GM04504 (cell line): ENCODE measurements at regions not wholly inside any gene's neighbourhood (a gene's known extent, or its start where the extent isn't known, plus 50 kb on each side); places are given as distances from the start of the nearest gene placed in this dataset.
"Not testable (repeated sequence)": the region's sequence is repeated elsewhere in the genome, so short reads cannot be mapped to it uniquely, and the experiment has no call there.

Source experiments
- DNase-seq: peaks from one replicate; pipeline ENCODE4 v3.0.0-alpha.2; 2012; ENCODE audit warnings: low read depth

DNA sequence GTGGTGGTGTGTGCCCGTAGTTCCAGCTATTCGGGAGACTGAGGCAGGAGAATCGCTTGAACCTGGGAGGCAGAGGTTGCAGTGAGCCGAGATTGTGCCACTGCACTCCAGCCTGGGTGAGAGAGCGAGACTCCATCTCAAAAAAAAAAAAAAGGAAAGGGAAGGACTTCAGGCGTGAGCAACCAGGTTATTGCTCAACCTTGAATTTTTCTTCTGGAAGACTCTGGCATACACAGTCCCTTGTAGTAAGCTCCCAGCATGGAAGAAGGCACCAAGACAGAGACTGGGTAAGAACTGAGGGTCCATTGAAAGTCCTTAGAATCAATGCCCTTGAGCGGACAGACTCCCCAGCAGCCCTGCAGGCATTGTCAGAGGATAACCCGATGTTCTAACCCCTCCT, 75.0 kb downstream of the C9orf50 start:
- not testable (repeated sequence) for DNase-seq

DNA sequence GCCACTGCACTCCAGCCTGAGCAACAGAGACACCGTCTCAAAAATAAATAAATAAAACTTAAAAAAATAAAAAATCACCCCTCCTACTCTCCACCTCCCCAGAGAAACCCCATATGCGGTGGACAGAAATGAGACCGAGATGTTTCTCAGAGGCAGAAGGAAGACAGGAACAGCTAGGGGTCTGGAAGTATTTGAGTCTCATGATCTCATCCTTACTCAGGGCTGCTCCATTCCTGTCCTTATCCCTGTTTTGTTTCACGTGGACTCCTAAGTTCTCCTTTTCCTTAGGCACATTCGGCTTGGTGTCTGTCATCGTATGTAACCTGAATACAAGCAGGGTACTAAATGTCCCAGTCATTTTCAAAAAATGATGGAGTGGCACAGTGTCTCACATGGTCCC, 76.1 kb downstream of the C9orf50 start:
- DNase-seq = no peak

DNA sequence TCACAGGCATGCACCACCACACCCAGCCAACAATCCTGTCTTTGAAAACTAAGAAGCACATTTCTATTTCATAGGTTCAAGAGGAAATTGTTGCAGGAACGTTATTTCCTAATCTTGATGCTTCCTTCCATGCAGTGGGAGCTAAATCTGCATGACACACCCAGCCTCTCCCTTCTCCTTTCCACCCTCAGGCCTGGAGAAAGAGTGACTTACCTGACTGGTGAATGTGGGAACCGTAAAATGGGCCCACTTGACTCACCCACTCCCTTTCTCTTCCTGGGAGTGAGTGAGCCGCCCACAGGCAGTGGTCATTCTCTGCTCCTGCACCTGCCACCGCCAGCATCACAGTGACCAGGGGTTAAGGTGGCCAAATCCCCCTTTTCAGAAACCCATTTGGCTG, 78.2 kb downstream of the C9orf50 start:
- no peak for DNase-seq

DNA sequence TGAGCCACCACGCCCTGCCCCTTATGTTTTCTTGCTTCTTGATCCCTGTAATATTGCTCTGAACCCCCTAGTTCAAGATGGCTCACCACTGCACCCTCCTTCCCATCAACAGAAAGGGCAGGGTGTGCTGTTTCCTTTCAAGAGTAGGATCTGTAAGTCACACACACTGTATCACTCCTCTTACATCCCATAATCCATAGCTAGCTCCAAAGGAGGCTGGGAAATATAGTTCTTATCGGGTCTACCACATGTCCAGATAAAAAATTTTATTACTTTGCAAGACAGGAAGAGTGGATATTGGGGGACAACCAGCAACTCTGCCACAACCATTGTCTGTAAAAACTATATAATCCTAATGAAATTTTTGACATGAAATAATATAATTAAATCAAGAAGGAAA, 79.6 kb downstream of the C9orf50 start:
- DNase-seq = no peak

DNA sequence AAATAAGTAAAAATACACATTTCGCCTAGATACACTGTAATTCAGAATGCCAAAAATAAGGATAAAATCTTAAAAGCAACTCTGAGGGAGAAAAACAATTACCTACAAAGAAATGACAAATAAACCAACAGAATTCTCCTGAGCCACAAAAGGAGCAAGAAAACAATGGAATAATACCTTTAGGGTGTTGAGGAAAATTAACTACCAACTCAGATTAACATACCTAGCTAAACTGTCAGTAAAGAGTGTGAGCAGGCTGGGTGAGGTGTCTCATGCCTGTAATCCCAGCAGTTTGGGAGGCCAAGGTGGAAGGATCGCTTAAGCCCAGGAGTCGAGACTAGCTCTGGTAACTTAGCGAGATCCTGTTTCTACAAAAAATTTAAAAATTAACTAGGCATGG, 81.5 kb downstream of the C9orf50 start:
- no peak for DNase-seq

DNA sequence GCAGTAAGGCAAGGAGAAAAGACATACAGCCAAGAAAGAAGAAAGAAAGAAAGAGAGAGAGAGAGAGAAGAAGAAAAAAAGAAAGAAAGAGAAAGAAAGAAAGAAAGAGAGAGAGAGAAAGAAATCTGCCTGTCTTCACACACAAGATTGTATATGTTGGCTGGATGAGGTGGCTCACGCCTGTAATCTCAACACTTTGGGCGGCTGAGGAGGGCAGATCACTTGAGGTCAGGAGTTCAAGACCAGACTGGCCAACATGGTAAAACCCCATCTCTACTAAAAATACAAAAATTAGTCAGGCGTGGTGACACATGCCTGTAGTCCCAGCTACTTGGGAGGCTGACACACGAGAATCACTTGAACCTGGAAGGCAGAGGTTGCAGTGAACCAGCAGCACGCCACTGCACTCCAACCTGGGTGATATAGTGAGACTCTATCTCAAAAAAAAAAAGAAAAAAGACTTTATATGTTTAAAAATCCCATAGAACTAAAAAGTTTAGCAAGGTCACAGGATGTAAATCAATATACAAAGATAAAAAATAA, 89.0 kb downstream of the C9orf50 start:
- not testable (repeated sequence) for DNase-seq

DNA sequence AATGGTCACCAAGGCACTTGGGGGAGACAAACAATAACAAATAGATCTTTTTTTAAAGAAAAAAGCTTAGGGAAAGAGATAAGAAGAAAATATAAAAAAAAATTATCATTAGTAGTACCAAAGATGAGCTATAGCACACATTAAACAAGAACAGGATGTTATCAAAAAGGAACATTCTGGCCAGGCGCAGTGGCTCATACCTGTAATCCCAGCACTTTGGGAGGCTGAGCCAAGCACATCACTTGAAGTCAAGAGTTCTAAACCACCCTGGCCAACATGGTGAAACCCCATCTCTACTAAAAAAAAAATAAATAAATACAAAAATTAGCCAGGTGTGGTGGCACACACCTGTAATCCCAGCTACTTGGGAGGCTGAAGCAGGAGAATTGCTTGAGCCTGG, 92.9 kb downstream of the C9orf50 start:
- DNase-seq = not testable (repeated sequence)

DNA sequence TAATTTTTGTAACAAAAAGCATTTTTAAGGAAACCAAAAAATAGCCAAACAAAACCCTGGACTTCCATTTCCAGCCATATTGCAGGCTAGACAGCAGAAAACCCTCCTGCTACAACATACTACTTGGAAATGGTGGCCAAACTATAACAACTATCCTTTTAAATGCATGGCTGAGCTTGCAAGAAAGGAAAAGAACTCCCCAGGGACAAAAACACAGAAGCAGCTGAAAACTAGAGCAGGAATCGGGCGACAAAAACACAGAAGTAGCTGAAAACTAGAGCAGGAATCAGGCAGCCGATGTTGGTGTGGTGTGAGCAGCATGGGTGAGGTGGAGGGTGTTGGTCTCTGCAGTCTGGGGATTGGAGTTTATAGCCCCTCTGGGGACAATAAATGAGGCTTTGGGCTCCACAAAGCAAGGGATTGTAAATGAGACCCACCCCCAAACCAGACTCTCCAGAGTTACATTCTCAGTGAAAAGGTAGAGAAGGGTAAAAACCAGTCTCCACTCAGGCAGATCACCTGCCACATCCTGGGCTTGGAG, 95.2 kb downstream of the C9orf50 start:
- DNase-seq = no peak

DNA sequence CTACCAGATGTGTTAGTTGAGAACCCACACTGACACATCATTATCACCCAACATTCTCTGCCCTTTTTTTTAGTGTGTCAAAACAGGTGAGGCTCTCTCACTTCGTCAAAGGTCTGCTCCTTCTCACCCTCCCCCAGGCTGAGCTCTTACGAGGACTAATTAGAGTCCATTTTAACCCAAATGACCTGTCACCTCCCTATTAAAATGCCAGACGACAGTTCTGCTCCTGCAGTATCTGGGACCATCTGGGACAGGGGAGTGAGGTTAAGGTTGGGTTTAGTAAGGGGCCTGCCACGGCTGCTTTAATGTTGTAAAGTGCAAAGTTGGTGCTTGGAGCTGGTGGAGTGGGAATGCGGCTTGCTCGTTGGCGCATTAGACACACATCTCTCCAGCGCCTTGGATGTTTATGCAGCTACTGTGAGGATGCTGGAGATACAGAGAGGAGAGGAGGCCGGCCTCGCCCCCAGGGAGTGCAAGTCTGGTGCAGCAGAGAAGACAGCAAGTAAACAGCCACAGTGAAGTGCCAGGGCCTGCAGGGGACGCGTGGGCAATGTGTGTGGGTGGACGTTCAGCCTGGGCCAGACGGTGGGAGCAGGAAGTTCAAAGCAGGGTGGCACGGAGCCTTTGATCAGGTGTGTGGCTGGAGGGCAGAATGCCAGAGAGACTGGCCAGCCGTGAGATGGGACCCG, 96.2 kb downstream of the C9orf50 start:
- DNase-seq = no peak

DNA sequence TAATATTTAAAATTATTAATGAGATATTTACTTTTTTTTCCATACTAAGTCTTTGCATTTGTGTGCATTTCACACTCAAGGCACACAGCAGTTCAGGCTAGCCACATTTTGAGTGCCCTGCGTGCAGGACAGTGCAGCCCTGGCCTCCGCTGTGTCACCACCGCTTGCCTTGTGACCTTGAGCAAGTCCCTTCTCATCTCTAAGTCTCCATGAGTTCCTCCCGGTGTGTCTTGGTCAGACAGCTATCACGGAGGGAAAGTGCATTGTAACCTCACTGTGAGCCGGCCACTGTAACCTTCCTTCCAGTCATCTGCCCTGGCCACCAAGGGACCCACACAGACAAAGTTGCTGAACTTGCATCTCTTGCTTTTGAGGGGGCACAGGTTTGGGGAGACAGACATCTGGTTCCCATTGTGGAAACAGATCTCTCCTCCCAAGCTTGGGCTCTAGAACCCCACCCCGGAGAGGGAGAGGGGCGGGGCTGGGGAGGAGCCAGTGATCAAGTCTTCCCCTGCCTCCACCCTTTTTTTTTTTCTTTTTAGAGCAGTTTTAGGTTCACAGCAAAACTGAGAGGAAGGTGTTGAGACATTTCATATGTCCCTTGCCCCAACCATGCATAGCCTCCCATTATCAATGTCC, 96.8 kb downstream of the C9orf50 start:
- no peak for DNase-seq

DNA sequence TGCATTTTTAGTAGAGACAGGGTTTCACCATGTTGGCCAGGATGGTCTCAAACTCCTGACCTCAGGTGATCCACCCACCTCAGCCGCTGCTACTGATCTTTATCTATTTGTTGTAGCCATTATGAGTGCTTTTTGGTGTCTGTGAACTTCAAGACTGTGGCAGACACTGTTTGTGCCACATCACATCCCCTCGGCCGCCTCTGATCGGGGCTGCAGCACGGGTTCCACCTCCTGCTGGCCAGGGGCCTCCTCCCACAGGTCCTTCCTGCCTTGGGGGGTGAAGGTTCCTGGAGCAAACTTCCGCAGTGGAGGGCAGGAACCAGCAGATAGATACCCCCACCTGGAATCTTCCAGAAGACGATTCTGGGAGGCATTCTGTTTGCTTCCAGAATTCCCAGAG, 98.5 kb downstream of the C9orf50 start:
- no peak for DNase-seq

DNA sequence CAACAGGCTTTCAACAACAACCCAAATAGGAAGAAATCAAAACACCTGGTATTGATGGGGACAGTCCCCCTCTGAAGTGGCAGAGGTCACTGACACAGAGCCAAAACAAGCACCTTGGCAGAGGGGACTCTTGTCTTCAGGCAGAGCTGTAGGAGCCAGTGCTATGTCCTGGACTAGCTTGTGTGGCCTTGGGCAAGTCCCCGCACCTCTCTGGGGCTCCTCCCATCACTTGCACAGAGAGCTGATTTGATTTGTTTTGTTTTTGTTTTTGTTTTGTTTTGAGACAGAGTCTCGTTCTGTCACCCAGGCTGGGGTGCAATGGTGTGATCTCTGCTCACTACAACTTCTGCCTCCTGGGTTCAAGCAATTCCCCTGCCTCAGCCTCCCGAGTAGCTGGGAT, 100.8 kb downstream of the C9orf50 start:
- DNase-seq = no peak

DNA sequence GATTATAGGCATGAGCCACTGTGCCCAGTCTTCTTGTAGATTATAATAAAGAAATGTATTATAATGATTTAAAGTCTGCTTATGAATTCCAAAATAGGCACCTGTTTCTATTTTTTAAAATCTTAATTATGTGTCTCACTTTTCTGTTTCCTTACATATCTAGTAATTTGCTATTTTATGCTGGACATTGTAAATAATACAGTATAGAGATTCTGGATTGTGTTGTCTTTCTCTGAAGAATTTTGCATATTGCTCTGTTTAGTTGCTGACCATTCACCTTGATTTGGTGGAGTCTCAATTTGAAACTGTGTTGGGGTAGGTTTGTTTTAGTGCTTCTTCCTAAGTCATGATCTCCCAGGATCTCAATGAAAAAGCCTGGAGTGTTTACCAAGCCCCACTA, 102.8 kb downstream of the C9orf50 start:
- DNase-seq = no peak

DNA sequence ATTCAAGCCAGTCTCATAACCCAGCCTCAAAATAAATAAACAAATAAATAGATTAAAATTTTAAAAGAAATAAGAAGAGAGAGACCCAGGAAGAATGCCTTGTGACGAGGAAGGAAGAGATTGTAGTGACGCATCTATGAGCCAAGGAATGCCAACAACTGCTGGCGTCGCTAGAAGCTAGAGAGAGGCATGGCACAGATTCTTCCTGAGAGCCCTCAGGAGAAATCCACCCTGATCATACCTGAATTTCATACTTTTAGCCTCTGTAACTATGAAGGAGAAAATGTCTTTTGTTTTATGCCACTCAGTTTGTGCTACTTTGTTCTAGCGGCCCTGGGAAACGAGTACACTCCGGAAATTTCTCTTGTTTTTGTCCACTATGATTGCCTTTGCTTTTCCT, 103.9 kb downstream of the C9orf50 start:
- DNase-seq = no peak

DNA sequence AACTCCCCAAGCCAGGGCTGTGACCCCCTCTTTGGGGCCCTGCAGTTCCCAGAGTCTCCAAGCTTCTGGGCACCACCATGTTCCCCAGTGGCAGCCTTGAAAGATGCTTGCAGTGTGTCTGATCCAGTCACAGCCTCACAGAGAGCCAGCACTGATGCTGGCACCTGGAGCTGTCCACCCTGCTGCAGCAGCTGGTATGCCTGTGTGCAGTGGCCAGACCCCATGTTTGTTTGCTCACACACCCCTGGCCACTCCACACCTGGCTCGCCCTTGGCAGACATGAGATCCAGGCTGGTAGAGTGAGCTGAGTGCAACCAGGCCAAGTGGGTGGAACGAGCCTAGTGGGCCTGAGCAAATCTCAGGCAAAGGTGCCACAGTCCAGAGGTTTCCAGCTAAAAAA, 106.0 kb downstream of the C9orf50 start:
- no peak for DNase-seq

DNA sequence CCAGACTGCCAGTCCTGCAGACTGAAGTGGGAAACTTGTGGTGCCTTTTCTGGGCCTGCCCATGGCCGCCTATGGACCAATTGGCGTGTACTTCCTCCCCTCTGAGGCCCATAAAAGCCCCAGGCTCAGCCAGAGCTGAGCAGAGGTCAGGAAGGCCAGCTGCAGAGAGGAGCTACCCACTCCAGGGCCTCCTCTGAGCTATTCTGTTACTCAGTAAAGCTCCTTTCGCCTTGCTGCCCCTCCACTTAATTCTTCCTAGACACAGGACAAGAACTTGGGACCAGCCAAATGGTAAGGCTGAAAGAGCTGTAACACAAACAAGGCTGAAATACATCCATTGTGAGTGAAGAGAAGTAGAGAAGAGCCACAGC, 106.4 kb downstream of the C9orf50 start:
- no peak for DNase-seq

DNA sequence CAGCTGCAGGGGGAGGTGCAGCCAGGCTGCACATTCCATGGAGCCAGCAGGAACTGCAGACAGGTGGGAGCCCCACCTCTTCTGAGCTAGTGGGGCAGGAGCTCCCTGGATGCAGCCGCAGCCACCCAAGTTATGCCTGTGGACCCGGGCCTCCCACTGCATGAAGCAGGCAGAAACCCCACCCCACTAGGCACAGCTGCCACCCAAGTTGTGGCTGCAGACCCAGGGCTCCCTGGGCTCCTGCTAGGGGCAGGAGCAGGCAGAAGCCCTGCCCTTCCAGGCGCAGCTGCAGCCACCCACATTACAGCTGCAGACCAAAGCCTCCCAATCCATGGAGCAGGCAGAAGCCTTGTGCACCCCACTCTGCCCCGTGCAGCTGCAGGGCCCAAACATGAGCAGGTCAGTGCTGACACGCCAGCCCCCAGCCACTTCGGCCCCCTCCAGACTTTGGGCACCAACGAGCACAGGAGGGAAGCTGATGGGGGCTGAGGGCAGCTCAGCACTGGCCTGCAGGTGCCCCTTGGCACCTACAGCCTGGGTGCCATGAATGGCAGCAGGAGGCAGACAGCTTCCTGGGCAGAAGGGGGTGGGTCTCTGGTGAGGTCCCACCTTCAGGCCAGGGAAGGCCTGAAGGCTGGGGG, 106.9 kb downstream of the C9orf50 start:
- DNase-seq = no peak

DNA sequence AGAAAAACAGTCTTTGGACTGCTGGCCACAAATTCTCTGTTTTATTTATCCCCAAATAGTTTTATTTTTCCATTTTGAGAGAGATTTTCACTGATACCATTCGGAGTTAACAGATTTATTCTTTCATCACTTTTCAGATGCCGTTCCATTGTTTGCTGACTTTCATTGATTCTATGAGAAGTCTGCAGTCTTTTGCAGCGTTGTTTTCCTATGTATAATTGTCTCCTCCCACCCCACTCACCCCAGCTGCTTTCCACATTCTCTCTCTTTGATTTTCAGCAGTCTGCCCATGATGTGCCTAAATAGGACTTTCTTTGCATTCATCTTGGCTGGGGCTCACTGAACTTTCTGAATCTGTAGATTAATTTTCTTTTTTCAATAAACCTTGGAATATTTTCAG, 107.6 kb downstream of the C9orf50 start:
- DNase-seq = no peak

DNA sequence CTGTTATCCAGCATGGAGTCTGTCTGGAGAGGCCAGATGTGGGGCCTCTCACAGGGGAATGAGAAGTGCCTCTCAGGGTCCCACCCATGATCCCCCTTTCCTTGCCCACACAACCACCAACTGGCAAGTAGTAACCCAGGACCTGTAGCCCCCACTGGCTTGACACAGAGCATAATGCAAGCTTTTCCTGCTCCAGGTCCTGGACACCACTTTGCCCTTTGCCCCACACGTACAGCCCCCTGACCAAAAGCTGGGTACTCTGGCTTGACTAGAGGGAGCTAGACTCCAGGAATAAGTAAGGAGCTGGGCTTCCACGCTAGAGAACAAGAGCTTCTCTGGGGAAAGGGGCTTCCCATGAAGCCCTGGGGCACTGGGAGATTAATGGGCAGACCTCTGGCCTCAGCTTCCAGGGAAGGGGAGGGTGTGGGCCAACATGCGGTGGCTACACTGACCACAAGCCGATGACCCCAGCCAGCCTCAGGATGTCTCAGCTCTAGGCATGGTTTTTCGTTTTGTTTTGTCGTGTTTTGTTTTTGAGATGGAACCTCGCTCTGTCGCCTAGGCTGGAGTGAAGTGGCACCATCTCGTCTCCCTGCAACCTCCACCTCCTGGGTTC, 109.5 kb downstream of the C9orf50 start:
- DNase-seq = no peak

DNA sequence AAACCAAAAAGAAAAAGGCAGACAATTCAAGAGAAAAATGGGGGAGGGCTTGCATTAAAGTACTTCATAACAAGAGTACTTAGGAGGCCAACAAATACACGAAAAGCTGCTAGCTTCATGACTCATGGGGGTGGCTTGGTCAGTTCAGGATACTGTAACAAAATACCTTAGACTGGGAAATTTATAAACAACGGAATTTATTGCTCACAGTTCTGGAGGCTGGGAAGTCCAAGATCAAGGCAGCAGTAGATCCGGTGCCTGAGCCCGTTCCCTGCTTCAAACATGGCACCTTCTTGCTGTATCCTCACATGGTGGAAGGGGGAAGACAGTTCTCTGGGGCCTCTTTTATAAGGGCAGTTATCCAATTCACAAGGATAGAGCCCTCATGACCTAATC, 111.4 kb downstream of the C9orf50 start:
- DNase-seq = peak; percentile 45

DNA sequence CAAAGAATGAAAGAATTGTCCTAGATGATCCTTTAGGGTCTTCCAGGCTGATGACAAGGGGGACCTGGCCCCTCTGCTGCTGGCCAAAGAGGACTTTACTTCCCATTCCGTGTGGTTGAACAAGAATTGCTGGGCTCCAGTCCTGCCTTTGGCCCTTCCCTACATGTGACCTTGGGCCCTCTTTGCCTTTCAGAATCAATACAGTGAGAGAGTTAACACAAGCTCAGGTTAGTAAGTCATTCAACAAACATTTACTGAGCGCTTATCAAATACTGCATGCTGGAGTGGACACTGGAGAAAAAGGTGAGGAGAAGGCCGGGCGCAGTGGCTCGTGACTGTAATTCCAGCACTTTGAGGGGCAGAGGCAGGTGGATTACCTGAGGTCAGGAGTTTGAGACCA, 113.1 kb downstream of the C9orf50 start:
- no peak for DNase-seq

DNA sequence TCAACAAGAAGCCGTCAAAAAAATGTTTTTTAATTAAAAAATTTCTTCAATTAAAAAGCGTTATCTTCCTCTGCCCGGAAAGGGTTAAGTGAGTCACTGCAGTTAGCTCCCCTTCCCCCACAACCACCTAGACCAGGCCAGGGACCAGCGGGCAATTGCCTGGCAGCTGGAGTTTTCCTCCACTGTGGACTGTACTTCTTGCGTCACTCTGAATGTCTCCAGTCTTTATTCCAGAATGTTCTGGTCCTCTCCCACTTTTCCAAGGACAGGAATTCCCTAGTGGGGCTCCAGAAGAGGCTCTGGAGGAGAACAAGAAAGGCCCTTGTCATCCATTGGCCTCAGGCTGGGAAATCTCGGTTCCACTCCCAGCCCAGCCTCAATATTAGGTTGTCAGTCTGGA, 114.0 kb downstream of the C9orf50 start:
- no peak for DNase-seq

DNA sequence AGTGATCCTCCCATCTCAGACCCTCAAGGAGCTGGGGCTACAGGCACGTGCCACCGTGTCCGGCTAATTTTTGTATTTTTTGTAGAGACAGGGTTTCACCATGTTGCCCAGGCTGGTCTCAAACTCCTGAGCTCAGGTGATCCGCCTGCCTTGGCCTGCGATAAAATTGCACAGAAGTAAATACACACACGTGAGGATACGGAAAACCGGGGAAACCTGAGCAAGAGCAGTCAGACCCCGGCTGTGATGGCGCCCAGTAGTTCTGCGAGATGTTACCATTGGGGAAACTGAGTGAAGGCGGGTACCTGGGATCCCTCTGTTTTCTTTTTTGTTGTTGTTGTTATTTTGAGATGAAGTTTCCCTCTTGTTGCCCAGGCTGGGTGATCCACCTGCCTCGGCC, 114.9 kb downstream of the C9orf50 start:
- DNase-seq = no peak
